ENCODE measurements at regions not wholly inside any gene's neighbourhood (a gene's known extent, or its start where the extent isn't known, plus 50 kb on each side); places are given as distances from the start of the nearest gene placed in this dataset.
A peak's percentile ranks its signal among the peaks of the same experiment; 100 is the strongest.

- 0 out of 2 replicates have a peak, but pooled peaks have one; percentile 10 for TF ChIP-seq MAFF (IDR thresholded peaks at IDR 0.05; ENCODE audit: low read length)
- TF ChIP-seq SETDB1 (IDR thresholded peaks at IDR 0.05; ENCODE audit: low read length): no peak
- TF ChIP-seq TARDBP (IDR thresholded peaks at IDR 0.05): no peak
- no peak for TF ChIP-seq MIER1 (IDR thresholded peaks at IDR 0.05; ENCODE audit: low read depth)
- no peak for TF ChIP-seq BHLHE40 (IDR thresholded peaks at IDR 0.05; ENCODE audit: low read length)
- TF ChIP-seq ZNF239 (CRISPR knock-in tag; IDR thresholded peaks at IDR 0.05): no peak
- TF ChIP-seq RAD21 (CRISPR knock-in tag; conservative IDR thresholded peaks at IDR 0.05 in 1 of 2, IDR thresholded peaks at IDR 0.05 in 1 of 2): no peak
- TF ChIP-seq ZNF174 (CRISPR knock-in tag; IDR thresholded peaks at IDR 0.05): no peak
- no peak for TF ChIP-seq ZC3H11A (IDR thresholded peaks at IDR 0.05; ENCODE audit: low read depth, low read length)
- no peak for TF ChIP-seq ZBTB40 (IDR thresholded peaks at IDR 0.05)
- no peak for TF ChIP-seq ZBTB40 (CRISPR knock-in tag; IDR thresholded peaks at IDR 0.05)
- TF ChIP-seq CTCF (IDR thresholded peaks at IDR 0.05 in 2 of 3, conservative IDR thresholded peaks at IDR 0.05 in 1 of 3; ENCODE audit: insufficient read depth in 2 of 3, low read depth in 1 of 3, low read length in 3 of 3): no peak
- no peak for TF ChIP-seq PHF8 (IDR thresholded peaks at IDR 0.05; ENCODE audit: borderline replicate concordance, low read length)
- no peak for TF ChIP-seq ZNF449 (CRISPR knock-in tag; IDR thresholded peaks at IDR 0.05)
Measured at GRCh38 chr11:70751142-70751734, 352.9 kb downstream of the CTTN start.

All from K562 (cell line).